ENCODE measurements at regions not wholly inside any gene's neighbourhood (a gene's known extent, or its start where the extent isn't known, plus 50 kb on each side); places are given as distances from the start of the nearest gene placed in this dataset.
"Not testable (repeated sequence)": the region's sequence is repeated elsewhere in the genome, so short reads cannot be mapped to it uniquely, and the experiment has no call there.

GRCh38 chr3:75604286-75604934 lies 59.7 kb upstream of the FRG2C start:
- DNase-seq (ENCODE audit: low spot score): peak; percentile 17

GRCh38 chr3:75607996-75608395 lies 56.1 kb upstream of the FRG2C start:
- not testable (repeated sequence) for DNase-seq (ENCODE audit: low spot score)

- DNase-seq (ENCODE audit: low spot score): not testable (repeated sequence)
Measured at GRCh38 chr3:75609598-75609997, 54.5 kb upstream of the FRG2C start.

- DNase-seq (ENCODE audit: low spot score): no peak
Measured at GRCh38 chr3:75610773-75611172, 53.4 kb upstream of the FRG2C start.

GRCh38 chr3:75611724-75612460 lies 52.2 kb upstream of the FRG2C start:
- not testable (repeated sequence) for DNase-seq (ENCODE audit: low spot score)
